Mesenchymal stem cell (in vitro differentiated cells and primary cell): ENCODE measurements at regions not wholly inside any gene's neighbourhood (a gene's known extent, or its start where the extent isn't known, plus 50 kb on each side); places are given as distances from the start of the nearest gene placed in this dataset.
A peak's percentile ranks its signal among the peaks of the same experiment; 100 is the strongest.
"Not testable (repeated sequence)": the region's sequence is repeated elsewhere in the genome, so short reads cannot be mapped to it uniquely, and the experiment has no call there.

Source experiments
- DNase-seq: peaks from one replicate; pipeline ENCODE4 v3.0.0-alpha.2; 2013
- H2AFZ ChIP-seq: one replicate; pipeline ENCODE4 v1.6.1; 2013; ENCODE audit warnings: low read depth, mild to moderate bottlenecking, control low read depth, inconsistent platforms, low read length, moderate library complexity
- H2AK5ac ChIP-seq: 2 replicates; pipeline ENCODE4 v1.6.1; 2013; ENCODE audit warnings: low read length, moderate library complexity, mild to moderate bottlenecking, inconsistent platforms; ENCODE audit not compliant: severe bottlenecking
- H2BK120ac ChIP-seq: one replicate; pipeline ENCODE4 v1.6.1; 2013; ENCODE audit warnings: low read depth, mild to moderate bottlenecking, inconsistent platforms, low read length, moderate library complexity
- H2BK12ac ChIP-seq, 2 experiments: one replicate each; pipeline ENCODE4 v1.6.1; 2013; ENCODE audit warnings: inconsistent platforms in 2 of 2, low read length in 2 of 2, mild to moderate bottlenecking in 2 of 2, moderate library complexity in 2 of 2, control low read depth in 1 of 2
- H2BK15ac ChIP-seq: one replicate; pipeline ENCODE4 v1.6.1; 2013; ENCODE audit warnings: mild to moderate bottlenecking, low read depth, inconsistent platforms; ENCODE audit not compliant: poor library complexity, severe bottlenecking
- H2BK5ac ChIP-seq: 2 replicates; pipeline ENCODE4 v1.6.1; 2013; ENCODE audit warnings: low read depth, mild to moderate bottlenecking, low read length, control low read depth, inconsistent platforms; ENCODE audit not compliant: poor library complexity, severe bottlenecking
- H3K14ac ChIP-seq, 2 experiments: one replicate each; pipeline ENCODE4 v1.6.1; 2013; ENCODE audit warnings: inconsistent platforms in 2 of 2, low read length in 2 of 2, control low read depth in 1 of 2, mild to moderate bottlenecking in 1 of 2, moderate library complexity in 1 of 2
- H3K18ac ChIP-seq, 2 experiments: one replicate each; pipeline ENCODE4 v1.6.1; 2013; ENCODE audit warnings: inconsistent platforms in 2 of 2, low read length in 2 of 2, control low read depth in 1 of 2, low read depth in 1 of 2, mild to moderate bottlenecking in 1 of 2
- H3K23ac ChIP-seq, 2 experiments: one replicate each; pipeline ENCODE4 v1.6.1; 2013; ENCODE audit warnings: inconsistent platforms in 2 of 2, low read length in 2 of 2, mild to moderate bottlenecking in 2 of 2, moderate library complexity in 2 of 2, control low read depth in 1 of 2
- H3K27ac ChIP-seq: 2 replicates; pipeline ENCODE4 v1.5.1; 2013; ENCODE audit warnings: mild to moderate bottlenecking, moderate library complexity, low read length, control low read depth, inconsistent platforms; ENCODE audit not compliant: poor library complexity, severe bottlenecking
- H3K27me3 ChIP-seq, 2 experiments: 2 replicates each; pipeline versions ENCODE4 v1.6.1 to v1.7.0; 2013; ENCODE audit warnings: low read length in 2 of 2, mild to moderate bottlenecking in 2 of 2, moderate library complexity in 2 of 2, control low read depth in 1 of 2, inconsistent platforms in 1 of 2; ENCODE audit not compliant: control insufficient read depth in 1 of 2, insufficient read depth in 1 of 2
- H3K36me3 ChIP-seq, 2 experiments: 2 replicates each; pipeline versions ENCODE4 v1.6.1 to v1.7.0; 2013; ENCODE audit warnings: low read length in 2 of 2, control low read depth in 1 of 2, inconsistent platforms in 1 of 2, low read depth in 1 of 2, mild to moderate bottlenecking in 1 of 2; ENCODE audit not compliant: insufficient read depth in 2 of 2, control insufficient read depth in 1 of 2
- H3K4ac ChIP-seq, 2 experiments: one replicate each; pipeline ENCODE4 v1.6.1; 2013; ENCODE audit warnings: inconsistent platforms in 2 of 2, low read length in 2 of 2, mild to moderate bottlenecking in 2 of 2, moderate library complexity in 2 of 2, control low read depth in 1 of 2, low read depth in 1 of 2
- H3K4me1 ChIP-seq: 2 replicates; pipeline ENCODE4 v1.6.1; 2013; ENCODE audit warnings: low read depth, low read length, control low read depth; ENCODE audit not compliant: control insufficient read depth, insufficient read depth
- H3K4me2 ChIP-seq: 2 replicates; pipeline ENCODE4 v1.6.1; 2013; ENCODE audit warnings: low read length, mild to moderate bottlenecking, inconsistent platforms; ENCODE audit not compliant: poor library complexity, severe bottlenecking
- H3K4me3 ChIP-seq, 2 experiments: 2 replicates each; pipeline versions ENCODE4 v1.5.1 to v1.7.0; 2013; ENCODE audit warnings: low read length in 2 of 2, mild to moderate bottlenecking in 2 of 2, control low read depth in 1 of 2, low read depth in 1 of 2; ENCODE audit not compliant: insufficient read depth in 1 of 2
- H3K79me1 ChIP-seq: replicated peaks from 2 replicates; pipeline ENCODE4 v1.6.1; 2013; ENCODE audit warnings: mild to moderate bottlenecking, control low read depth, low read length, inconsistent platforms; ENCODE audit not compliant: poor library complexity, severe bottlenecking
- H3K9ac ChIP-seq: 2 replicates; pipeline ENCODE4 v1.7.0; 2013; ENCODE audit warnings: mild to moderate bottlenecking, low read length, moderate library complexity
- H3K9me3 ChIP-seq: 2 replicates; pipeline ENCODE4 v1.7.0; 2013; ENCODE audit warnings: mild to moderate bottlenecking, low read length; ENCODE audit not compliant: control insufficient read depth
- H4K8ac ChIP-seq: one replicate; pipeline ENCODE4 v1.6.1; 2013; ENCODE audit warnings: inconsistent platforms, mild to moderate bottlenecking, low read length, moderate library complexity
- H4K91ac ChIP-seq: one replicate; pipeline ENCODE4 v1.6.1; 2013; ENCODE audit warnings: mild to moderate bottlenecking, low read length, inconsistent platforms
- WGBS: methylation state at CpG from one replicate; pipeline ENCODE4 v1.1.7; 2013; ENCODE audit warnings: mixed read lengths; 5-methylcytosine and 5-hydroxymethylcytosine counted together

- 65% methylated on average over 2 of the region's 2 CpGs for WGBS
- H2BK15ac ChIP-seq: no peak overlapping the region
- H2BK12ac ChIP-seq: no peak overlapping the region
- no peak overlapping the region for H2BK120ac ChIP-seq
- peaks cover 0 to 10% of the 10 kb centered on the region in 2 experiments for H3K27me3 ChIP-seq
- no peak overlapping the region for H4K91ac ChIP-seq
- no peak overlapping the region for H4K8ac ChIP-seq
- no peak overlapping the region for H2AK5ac ChIP-seq
- DNase-seq: no peak
- peaks cover 5% of the 10 kb centered on the region for H3K9me3 ChIP-seq
- H3K27ac ChIP-seq: no peak overlapping the region
- H3K4ac ChIP-seq: no peak overlapping the region
- H3K36me3 ChIP-seq: no peaks in the 10 kb centered on the region
- H3K4me2 ChIP-seq: no peak overlapping the region
- peaks cover 5% of the 10 kb centered on the region for H3K4me1 ChIP-seq
- no peaks in the 10 kb centered on the region for H3K79me1 ChIP-seq
- H3K18ac ChIP-seq: no peak overlapping the region
- no peak overlapping the region for H3K9ac ChIP-seq
- no peak overlapping the region for H3K4me3 ChIP-seq
- H2BK5ac ChIP-seq: no peak overlapping the region
- H2AFZ ChIP-seq: no peak overlapping the region
- H3K23ac ChIP-seq: no peak overlapping the region
- no peak overlapping the region for H3K14ac ChIP-seq
Measured at GRCh38 chr4:151852202-151852601, 91.4 kb upstream of the GATB start.

GRCh38 chr4:151851354-151851753 is 90.5 kb upstream of the GATB start:
- H3K36me3 ChIP-seq: no peaks in the 10 kb centered on the region
- H4K8ac ChIP-seq: no peak overlapping the region
- H3K4me2 ChIP-seq: no peak overlapping the region
- no peak overlapping the region for H3K18ac ChIP-seq
- H3K27ac ChIP-seq: no peak overlapping the region
- no peak overlapping the region for H3K23ac ChIP-seq
- no peak overlapping the region for H2BK5ac ChIP-seq
- H4K91ac ChIP-seq: no peak overlapping the region
- 100% methylated on average over 1 of the region's 2 CpGs for WGBS
- no peak overlapping the region for H2BK12ac ChIP-seq
- no peak overlapping the region for H2BK120ac ChIP-seq
- peak overlapping the region; percentile 44 for H3K9ac ChIP-seq
- no peak overlapping the region for H3K14ac ChIP-seq
- no peak overlapping the region for H3K4ac ChIP-seq
- H2BK15ac ChIP-seq: no peak overlapping the region
- no peak overlapping the region for H3K4me3 ChIP-seq
- peaks cover 5% of the 10 kb centered on the region for H3K4me1 ChIP-seq
- no peaks in the 10 kb centered on the region for H3K79me1 ChIP-seq
- H2AK5ac ChIP-seq: no peak overlapping the region
- no peak overlapping the region for H2AFZ ChIP-seq
- DNase-seq: no peak
- H3K27me3 ChIP-seq: peaks cover 0 to 13% of the 10 kb centered on the region in 2 experiments
- peaks cover 5% of the 10 kb centered on the region for H3K9me3 ChIP-seq

GRCh38 chr4:151850791-151851213 is 90.0 kb upstream of the GATB start:
- Histone ChIP-seq H2BK15ac (no peak overlapping the region), H3K79me1 (no peaks in the 10 kb centered on the region), H2BK120ac (no peak overlapping the region), H3K27ac (no peak overlapping the region), H3K27me3 (peaks cover 0 to 13% of the 10 kb centered on the region in 2 experiments), H3K23ac (no peak overlapping the region), H3K36me3 (no peaks in the 10 kb centered on the region), H3K4me1 (peaks cover 5% of the 10 kb centered on the region), H2AFZ (no peak overlapping the region), H3K9me3 (peaks cover 3% of the 10 kb centered on the region), H2AK5ac (peak overlapping the region; percentile 31), H3K4ac (no peak overlapping the region), H3K14ac (peak overlapping the region in 1 of 2 experiments; percentile 41), H3K9ac (peak overlapping the region; percentile 44), H3K18ac (peak overlapping the region in 1 of 2 experiments; percentile 11), H2BK12ac (no peak overlapping the region), H3K4me3 (no peak overlapping the region), H3K4me2 (no peak overlapping the region), H4K91ac (no peak overlapping the region), H2BK5ac (no peak overlapping the region), H4K8ac (no peak overlapping the region)
- peak; percentile 49 for DNase-seq
- 71% methylated on average over 2 of the region's 2 CpGs for WGBS

- H2AFZ ChIP-seq, H2BK15ac ChIP-seq, H3K4me3 ChIP-seq, H3K23ac ChIP-seq, H2AK5ac ChIP-seq, H4K8ac ChIP-seq, H3K14ac ChIP-seq, H4K91ac ChIP-seq, H3K27ac ChIP-seq, H3K4me1 ChIP-seq, H3K9ac ChIP-seq, H3K79me1 ChIP-seq, H3K36me3 ChIP-seq, H2BK120ac ChIP-seq, H3K9me3 ChIP-seq, H2BK5ac ChIP-seq, DNase-seq, H3K18ac ChIP-seq, H3K4ac ChIP-seq, H3K4me2 ChIP-seq, H2BK12ac ChIP-seq: not testable (repeated sequence)
- peaks cover 6 to 12% of the 10 kb centered on the region in 2 experiments for H3K27me3 ChIP-seq
- whole genome bisulfite sequencing: 100% methylated on average over 3 of the region's 3 CpGs
Measured at GRCh38 chr4:151845551-151845950, 84.7 kb upstream of the GATB start.
